ENCODE measurements at regions not wholly inside any gene's neighbourhood (a gene's known extent, or its start where the extent isn't known, plus 50 kb on each side); places are given as distances from the start of the nearest gene placed in this dataset.

DNA sequence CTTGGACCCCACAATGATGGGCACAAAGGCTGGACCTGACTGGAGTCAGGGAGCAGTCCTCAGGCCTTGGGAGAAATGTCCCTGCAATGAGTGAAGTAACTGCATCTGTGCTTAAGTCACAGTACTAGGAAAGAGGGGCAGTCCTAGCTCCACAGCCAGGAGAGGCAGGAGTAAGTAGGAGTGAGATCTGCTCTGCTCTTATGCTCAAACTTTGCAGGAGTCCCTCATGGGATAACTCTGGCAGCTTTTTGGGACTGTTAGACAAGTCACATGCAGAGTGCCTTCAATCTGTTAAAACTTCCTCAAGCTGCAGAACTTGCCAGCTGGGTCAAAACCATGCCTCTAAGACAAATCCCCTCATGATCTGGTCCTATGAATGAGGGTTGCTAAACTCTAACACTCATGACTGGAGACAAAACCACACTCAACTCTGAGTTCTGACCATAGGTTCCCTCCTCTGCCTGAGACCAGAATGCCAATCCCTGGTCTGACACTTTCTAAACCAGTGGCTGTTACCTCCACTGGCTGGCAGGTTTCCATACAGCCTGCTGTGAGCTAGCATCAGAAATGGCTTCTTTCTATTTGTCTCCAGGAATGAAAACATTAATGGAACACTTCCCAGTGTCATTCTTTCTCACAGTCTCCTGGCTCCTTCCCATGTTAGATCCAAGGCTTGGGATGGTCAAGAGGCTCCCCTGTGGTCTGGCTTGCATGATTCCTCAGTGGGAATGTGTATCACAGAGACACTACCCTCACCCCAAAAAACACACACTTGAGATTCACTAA lies 819.3 kb downstream of the PCDH7 start:
- no peaks in the 10 kb centered on the region for H3K27me3 ChIP-seq
- no peaks in the 10 kb centered on the region for H3K4me1 ChIP-seq
- peak in 3 of 8 donors; percentile 15 to 82 (median 58) for ATAC-seq
- no peak for TF ChIP-seq CTCF (IDR thresholded peaks at IDR 0.05)
- intact Hi-C loops (cut with DNase I) = no loop called here
- DNase-seq = no peak
- no peaks in the 10 kb centered on the region for H3K36me3 ChIP-seq
- no peak overlapping the region for H3K27ac ChIP-seq
- peaks cover 0 to 5% (median 0%) of the 10 kb centered on the region in 11 donors for H3K9me3 ChIP-seq
- no peak overlapping the region for H3K4me3 ChIP-seq

- Histone ChIP-seq H3K4me1 (no peaks in the 10 kb centered on the region), H3K27ac (peak overlapping the region in 1 of 10 donors; percentile 8), H3K4me3 (no peak overlapping the region), H3K27me3 (no peaks in the 10 kb centered on the region), H3K9me3 (peaks cover 0 to 5% (median 0%) of the 10 kb centered on the region in 11 donors), H3K36me3 (no peaks in the 10 kb centered on the region)
- intact Hi-C loops (cut with DNase I) = no loop called here
- DNase-seq (no peak), ATAC-seq (no peak)
- no peak for TF ChIP-seq CTCF (IDR thresholded peaks at IDR 0.05)
Measured at GRCh38 chr4:31545330-31545729, 825.2 kb downstream of the PCDH7 start.

- Histone ChIP-seq H3K9me3 (peaks cover 0 to 7% (median 0%) of the 10 kb centered on the region in 11 donors), H3K27ac (peak overlapping the region in 1 of 10 donors; percentile 8), H3K27me3 (no peaks in the 10 kb centered on the region), H3K4me1 (no peaks in the 10 kb centered on the region), H3K4me3 (no peak overlapping the region), H3K36me3 (no peaks in the 10 kb centered on the region)
- DNase-seq (no peak), ATAC-seq (peak in 1 of 8 donors; percentile 4)
- intact Hi-C loops (cut with DNase I) = no loop called here
- no peak for TF ChIP-seq CTCF (IDR thresholded peaks at IDR 0.05)
- WGBS, 2 donors = 64 to 77% methylated on average over 1 of the region's 1 CpG
Measured at GRCh38 chr4:31545755-31546154, 825.6 kb downstream of the PCDH7 start.

- no peaks in the 10 kb centered on the region for H3K4me1 ChIP-seq
- WGBS, 2 donors = 56 to 63% methylated on average over 2 of the region's 2 CpGs
- H3K4me3 ChIP-seq = no peak overlapping the region
- intact Hi-C loops (cut with DNase I) = no loop called here
- ATAC-seq = no peak
- H3K27ac ChIP-seq = no peak overlapping the region
- DNase-seq = no peak
- H3K27me3 ChIP-seq = no peaks in the 10 kb centered on the region
- H3K36me3 ChIP-seq = no peaks in the 10 kb centered on the region
- peaks cover 0 to 7% (median 0%) of the 10 kb centered on the region in 11 donors for H3K9me3 ChIP-seq
- TF ChIP-seq CTCF (IDR thresholded peaks at IDR 0.05) = no peak
Measured at GRCh38 chr4:31548021-31548420, 827.9 kb downstream of the PCDH7 start.
